ENCODE measurements at regions not wholly inside any gene's neighbourhood (a gene's known extent, or its start where the extent isn't known, plus 50 kb on each side); places are given as distances from the start of the nearest gene placed in this dataset.
"Not testable (repeated sequence)": the region's sequence is repeated elsewhere in the genome, so short reads cannot be mapped to it uniquely, and the experiment has no call there.

DNA sequence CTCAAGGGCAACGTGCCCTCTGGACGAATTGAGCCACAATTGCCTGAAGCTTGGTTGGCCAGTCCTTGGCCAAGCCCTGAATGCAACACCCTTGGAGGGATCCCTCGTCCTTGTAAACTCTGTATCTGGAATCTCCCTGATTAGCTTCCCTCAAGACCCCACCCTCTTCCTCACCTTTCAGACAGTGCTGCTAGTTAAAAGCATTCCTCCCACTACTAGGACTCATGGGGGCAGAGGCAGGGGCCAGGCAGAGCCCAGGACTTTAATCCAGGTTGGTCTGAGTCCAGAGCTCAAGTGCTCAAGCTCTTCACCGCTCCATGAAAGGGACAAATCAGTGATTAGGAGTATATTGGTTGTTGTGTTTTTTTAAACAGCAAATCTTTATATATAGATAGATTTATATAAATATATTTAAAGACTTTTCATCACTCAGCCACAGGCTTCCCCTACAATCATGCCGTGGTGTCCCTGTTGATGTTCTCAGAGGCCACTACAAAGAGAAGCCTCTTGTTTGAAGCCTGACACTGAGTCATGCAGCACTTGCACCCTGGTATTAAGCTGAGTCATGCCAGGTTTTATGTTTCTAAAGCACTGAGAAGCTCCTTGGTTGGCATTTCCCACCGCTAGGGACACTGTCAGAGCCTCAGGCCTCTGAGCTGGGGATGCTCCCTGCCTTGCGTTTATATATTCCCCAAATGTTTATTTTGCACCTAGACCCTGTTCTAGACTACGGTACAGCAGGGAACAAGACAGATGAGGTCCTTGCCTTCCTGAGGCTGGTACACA, 53.8 kb upstream of the GSC start:
- DNase-seq, result no peak

DNA sequence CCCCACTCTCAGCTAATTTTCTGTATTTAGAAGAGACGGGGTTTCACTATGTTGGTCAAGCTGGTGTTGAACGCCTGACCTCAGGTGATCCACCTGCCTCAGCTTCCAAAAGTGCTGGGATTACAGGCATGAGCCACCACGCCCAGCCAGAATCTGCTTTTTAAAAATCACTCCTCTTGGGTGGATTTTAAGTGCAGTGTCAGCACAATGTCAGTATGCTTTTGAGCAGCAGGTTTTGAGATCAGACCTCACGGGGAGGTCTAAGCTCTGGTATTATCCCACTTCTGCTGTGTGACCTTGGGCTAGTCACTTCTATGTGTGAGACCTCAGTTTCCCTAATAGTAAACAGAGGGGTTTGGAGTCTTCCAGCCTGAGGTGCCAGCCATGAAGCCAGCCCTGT, 51.8 kb upstream of the GSC start:
- DNase-seq, result no peak

DNA sequence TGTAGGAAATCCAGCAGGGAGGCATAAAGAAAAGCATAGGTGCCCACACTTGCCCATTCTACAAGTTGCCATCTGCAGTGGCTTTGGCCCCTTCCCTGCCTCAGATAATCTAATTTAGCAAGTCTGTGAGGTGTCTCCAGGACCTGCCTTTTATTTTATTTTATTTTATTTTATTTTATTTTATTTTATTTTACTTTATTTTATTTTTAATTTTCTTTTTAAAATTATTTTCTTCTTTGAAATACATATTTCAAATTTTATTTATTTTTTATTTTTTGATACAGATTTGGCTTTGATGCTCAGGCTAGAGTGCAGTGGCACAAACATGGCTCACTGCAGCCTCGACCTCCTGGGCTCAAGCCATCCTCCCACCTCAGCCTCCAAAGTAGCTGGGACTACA, 51.0 kb upstream of the GSC start:
- not testable (repeated sequence) for DNase-seq

Measured in NCI-H2029 (cell line).